Fibroblast of upper back skin (primary cell): ENCODE measurements at regions not wholly inside any gene's neighbourhood (a gene's known extent, or its start where the extent isn't known, plus 50 kb on each side); places are given as distances from the start of the nearest gene placed in this dataset.
"Not testable (repeated sequence)": the region's sequence is repeated elsewhere in the genome, so short reads cannot be mapped to it uniquely, and the experiment has no call there.

Source experiments
- DNase-seq: peaks from one replicate; pipeline ENCODE4 v3.0.0-alpha.2; 2013

DNA sequence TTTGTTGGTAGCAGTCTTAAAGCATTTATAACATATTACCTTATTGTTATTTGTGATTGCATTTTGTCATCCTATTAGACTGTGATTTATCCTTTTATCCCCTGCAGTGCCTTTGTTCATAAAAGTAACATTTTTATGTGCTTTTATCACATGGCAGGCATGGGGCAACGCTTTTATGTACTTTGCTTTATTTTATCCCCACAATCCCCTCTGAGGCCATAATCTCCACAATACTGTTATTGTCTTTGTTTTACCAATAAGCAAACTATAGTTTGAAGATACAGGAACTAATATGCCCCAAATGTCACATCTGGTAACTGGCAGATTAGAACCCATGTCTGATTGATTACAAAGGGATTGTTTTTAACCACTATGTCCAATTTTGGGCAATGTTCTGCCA, 613.5 kb downstream of the REEP3 start:
- no peak for DNase-seq

DNA sequence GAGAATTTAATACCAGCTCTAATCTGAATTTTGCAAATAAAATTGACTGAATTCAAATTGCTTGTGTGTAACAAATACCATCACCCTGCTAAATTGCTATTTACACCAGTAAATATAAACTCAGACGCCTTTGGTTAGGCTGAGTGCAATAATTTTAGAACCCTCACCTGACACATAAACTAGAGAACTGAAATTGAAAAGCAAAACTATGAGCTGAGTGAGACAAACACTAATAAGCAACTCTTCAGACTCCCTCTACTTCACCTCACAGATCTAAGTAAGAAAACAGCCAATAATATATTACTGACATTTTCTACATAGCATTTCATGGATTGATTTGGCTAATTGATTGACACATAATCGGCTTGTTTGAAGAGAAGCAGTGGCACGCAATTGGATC, 621.2 kb downstream of the REEP3 start:
- no peak for DNase-seq

DNA sequence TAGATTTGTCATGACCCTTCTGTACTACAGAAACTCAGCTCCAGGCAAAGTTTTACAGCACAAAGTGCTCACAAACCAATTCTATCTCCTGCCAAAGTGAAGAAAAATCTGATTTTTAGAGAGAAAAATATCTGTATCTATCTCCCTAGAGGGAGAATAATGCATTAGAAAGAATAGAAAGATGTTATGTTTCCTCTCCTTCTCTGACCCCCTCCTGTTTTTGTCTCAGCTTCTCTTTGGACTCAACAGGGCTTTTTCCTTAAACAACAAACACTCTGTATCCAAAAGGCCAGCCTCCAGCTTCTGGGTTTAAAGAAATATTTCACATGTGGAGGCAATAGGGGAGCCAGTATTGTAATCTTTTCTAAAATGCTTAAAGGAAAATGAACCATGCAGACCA, 627.4 kb downstream of the REEP3 start:
- no peak for DNase-seq

DNA sequence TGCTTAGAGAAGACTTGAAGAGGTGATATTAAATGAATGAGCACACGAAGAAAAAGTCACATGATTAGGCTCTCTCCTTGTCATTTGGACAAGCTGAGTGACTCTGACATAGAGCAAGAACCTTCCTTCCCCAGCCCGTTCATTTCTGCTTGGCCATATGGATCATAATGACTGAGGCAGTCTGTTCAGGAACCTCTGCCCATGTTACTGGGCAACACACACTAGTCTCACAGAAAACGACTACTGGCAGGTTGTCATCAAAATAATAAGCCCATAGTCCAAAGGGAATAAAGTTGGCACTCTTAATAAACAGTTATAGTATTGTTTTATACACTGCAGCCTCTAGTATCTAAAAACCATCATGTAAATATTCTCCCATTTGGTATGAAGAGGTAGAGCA, 635.0 kb downstream of the REEP3 start:
- DNase-seq = no peak

DNA sequence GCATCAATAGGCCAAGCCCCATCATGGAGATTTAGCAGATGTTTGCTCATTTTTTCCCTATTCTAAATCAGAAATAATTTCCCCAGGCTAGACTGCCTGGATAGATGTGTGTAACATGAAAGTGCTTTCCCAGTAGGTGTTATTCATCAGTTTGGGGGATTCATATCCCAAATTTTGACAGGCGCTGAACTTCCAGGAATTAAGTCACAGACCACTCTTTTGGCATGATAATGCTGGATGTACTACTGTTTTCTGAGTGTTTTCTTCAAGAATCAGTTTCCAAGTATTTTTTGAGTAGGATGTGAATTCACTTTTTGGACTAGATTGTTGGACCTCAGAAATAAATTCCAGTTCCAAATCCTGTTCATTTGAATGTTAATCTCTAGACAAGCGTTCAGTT, 637.4 kb downstream of the REEP3 start:
- no peak for DNase-seq

DNA sequence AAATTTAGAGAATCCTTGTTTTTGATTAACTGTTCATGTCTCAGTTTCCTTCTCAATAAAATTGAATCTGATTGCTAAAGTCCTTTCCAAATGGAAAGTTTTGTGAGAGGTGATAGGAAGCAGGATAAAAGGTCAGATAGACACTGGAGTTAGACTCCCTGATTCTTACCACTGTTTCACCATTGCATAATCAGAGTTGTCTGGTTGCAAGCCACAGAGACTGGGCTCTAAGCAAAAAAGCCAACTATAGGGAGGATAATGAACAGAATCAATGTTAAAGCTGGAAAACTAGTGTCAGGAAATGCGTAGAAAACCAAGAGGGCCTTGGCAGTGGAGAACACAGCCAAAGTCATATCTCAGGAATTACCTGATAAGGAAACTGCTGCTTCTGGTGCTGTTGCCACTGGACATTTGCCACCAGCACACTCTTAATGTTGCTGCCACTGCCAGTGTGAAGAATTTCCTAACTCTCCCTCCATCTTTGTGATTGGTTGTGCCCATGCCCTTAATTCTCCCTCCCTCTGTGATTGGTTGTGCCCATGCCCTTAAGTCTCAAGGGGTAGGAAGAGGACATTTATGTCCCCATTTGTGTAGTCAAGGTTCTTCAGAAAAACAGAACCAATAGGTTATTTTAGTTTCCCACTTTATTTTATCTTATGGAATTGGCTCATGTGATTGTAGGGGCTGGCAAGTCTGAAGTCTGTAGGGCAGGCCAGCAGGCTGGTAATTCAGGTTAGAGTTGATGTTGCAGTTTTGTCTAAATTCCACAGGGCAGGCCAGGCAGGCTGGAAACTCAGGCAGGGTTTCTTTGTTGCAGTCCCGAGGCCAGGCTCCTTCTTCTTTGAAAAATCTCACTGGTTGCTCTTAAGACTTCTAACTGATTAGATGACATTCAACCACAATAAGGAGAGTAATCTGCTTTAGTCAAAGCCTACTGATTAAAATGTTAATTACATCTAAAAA, 639.0 kb downstream of the REEP3 start:
- DNase-seq = no peak

DNA sequence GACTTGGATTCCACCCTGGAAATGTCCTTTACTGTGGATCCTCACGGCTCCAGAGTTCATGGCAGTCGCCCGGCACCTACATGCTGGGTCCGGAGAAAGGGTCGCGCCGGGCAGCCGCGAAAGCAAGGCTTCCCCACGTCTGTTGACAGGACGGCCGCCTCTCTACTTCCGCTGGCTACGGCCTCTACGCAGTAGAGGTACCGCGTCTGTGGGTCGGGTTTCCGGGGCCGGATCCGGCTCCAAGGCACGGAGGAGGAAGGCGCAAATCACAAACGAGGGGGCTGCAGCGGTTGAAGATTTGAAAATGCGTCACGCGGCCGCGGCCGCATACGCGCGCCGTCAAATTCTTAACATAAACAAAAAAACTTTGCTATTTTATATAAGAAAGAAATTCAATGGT, 649.6 kb downstream of the REEP3 start:
- DNase-seq = no peak

DNA sequence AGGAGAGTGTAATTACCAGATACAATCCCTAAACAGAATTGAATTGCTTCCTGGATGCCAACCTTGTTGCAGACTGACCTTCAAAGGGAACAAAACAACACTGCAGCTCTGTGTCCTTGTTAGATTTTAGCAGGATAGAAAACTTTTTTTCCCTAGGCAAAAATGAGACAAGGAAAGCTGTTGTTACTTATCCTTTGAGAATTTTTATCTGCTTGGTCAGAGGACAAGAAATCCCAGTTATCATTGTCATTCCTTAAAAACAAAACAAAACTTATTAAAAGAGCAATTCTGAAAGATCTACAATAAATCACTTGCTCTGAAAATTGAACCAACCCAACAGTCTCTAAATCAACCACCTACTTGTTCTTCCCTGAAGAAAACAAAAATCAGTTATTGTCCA, 652.6 kb downstream of the REEP3 start:
- no peak for DNase-seq

DNA sequence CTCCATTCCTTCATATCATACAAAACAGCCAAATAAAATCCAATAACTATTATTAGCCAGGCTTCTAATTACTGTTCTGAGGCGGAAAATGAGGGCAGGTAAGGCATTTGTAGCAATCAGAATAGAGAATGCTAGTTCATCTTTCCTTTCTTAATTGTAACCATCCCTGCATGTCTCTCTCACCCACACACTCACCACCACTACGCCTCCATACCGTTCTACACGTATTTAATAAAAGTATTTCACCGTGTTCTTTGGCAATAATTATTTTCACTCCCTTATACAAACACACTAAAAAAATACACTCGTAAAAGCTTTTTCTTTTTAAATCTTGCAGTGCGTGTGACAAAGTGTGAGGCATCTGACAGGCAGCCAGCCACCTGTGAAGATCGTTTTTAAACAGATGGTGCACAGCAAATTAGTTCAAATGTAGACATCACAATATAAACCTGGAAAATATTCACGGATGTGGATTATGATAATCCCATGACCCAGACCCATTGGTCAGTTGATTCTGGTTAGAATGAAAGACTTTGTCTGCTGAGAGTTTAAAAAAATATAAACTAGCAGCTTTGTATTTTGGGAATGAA, 653.6 kb downstream of the REEP3 start:
- DNase-seq = no peak

DNA sequence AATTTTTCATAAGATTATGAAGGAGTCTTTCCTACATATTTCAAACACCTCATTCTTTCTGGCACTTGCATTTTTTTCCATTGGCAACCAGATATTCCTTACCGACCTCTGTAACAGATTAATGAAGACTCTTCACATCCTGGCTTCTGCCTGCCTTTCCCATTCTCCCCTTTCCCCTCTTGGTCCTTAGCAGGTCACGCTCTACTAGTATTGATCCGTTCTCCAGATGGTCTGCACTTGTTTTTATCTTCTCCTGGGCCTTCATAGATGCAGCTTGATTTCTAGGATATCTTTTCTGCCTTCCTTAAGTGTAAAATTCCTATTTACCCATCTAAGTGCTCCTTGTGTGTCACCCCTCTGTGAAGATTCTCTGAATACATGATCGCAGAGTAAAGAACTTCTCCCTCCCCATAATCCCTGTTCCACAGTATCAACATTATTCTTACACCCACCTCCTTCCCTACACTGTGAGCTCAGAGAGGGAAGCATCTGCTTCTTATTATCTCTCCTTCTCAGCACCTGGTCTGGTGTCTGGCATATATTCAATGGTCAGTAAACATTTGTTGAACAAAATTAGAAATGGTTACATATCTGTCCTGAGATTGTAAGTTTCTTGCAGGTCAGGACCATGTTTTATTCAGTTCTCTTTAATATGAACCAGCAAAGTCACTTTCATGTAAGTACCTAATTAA, 654.2 kb downstream of the REEP3 start:
- DNase-seq = no peak

DNA sequence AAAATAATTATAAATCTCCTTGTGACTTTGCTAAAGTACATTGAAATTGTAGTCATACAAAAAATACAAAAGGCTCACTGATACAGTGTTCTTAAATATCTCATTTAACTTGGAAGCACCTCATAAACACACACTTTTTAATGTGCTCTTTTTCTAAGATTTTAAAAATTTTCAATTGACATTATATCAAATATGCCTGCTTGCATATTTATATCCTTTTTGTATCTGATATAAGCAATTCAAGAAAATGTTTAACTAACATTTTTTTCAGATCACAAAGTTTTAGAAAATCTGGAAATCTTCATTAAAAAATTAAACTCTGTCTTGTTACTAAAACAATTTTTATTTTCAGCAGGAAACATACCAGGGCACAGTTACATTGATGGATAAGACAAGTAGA, 661.5 kb downstream of the REEP3 start:
- DNase-seq = no peak

DNA sequence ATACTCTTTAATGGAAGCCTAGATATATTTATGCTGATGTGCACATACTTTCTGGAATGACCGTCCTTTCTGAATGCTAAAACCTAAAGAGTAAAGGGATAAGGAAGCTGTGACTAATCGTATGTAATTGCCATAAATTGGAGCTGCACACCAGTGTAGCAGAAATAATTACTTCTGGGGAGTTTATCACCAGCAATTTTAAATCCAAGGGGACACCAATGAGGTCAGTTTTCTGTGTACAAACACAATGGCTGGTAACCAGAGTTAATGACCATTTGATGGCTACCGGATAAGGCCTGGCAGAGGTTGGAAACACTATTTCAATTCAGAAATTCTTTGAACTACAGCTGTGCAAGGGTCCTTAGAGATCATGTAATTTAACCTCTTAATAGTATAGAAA, 670.1 kb downstream of the REEP3 start:
- no peak for DNase-seq

DNA sequence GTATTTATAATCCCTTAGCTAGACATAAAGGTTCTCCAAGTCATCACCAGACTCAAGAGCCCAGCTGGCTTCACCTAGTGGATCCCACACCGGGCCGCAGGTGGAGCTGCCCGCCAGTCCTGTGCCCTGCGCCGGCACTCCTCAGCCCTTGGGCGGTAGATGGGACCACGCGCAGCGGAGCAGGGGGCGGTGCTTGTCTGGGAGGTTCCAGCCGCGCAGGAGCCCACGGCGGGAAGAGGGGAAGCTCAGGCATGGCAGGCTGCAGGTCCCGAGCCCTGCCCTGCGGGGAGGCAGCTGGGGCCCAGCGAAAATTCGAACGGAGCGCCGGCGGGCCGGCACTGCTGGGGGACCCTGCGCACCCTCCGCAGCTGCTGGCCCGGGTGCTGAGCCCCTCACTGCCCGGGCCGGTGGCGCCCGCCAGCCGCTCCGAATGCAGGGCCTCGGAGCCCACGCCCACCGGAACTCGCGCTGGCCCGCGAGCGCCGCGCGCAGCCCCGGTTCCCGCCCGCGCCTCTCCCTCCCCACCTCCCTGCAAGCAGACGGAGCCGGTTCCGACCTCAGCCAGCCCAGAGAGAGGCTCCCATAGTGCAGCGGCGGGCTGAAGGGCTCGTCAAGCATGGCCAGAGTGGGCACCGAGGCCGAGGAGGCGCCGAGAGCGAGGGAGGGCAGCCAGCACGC, 675.6 kb downstream of the REEP3 start:
- DNase-seq = no peak

DNA sequence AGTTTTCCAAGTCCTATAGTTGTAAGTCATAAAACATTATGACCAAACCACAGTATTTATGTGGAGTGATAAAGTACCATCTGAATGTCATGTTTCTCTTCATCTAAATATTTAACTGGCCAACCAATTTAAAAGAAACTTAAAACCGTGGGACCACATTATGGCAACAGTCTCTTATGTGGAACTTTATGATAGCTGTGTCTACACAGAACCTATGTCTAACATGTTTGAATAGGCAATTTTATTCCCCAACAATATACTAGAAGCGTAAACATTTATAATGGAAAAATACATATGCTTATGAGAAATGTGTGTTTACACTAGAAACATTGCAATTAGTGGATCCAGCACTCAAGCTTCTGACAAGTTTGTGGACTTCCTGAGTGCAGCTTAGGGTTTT, 680.7 kb downstream of the REEP3 start:
- DNase-seq = no peak

DNA sequence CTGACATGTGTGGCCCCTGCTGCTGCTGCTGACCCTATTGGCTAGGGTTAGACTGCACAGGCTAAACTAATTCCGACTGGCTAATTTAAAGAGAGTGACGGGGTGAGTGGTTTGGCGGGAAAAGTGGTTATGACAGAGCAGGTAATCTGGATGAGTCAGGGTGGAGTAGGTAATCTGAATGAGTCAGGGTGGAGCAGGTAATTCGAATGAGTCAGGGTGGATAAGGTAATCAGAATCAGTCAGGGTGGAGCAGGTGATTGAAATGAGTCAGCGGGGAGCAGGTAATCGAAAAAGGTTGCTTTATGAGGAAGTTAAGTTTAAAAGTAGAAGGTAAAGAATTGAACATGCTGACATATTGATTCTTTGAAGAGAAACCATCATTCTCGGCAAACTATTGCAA, 683.3 kb downstream of the REEP3 start:
- not testable (repeated sequence) for DNase-seq

DNA sequence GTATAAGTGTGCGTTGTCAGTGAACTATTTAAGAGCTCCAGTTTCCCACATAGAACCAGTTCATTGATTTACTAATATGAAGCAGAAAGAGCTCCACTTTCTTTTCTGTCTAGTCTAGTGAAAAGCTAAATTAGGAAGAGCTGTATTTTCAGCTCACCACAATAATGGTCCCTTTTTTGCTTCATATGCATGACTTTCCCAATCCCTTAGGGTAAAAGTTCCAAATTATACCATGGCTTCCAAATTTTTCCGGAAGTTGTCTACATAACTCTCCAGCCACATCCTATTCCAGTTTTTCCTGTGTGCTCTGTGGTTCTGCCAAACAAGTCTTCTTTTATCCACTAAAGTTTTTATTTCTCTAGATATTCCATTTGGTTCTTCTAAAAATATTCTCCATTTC, 685.2 kb downstream of the REEP3 start:
- no peak for DNase-seq

DNA sequence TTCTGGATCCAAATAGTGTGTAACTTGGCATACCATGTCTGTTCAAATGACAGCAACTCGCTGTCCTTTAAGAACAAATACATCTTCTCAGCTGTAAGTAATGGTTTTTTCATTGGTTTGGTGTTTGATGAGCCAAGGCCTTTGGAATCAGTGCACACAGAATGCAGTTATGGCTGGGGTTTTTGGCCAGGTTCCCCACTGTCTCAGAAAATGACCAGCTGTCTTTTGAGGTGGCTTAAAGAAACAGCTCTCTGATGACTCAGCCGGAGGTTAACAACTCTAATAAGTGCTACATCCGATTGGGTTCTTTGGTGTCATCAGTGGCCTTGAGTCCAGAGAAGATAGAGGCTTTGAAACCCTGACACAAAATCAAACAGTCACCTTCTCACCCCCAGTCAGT, 688.4 kb downstream of the REEP3 start:
- peak; percentile 41 for DNase-seq

DNA sequence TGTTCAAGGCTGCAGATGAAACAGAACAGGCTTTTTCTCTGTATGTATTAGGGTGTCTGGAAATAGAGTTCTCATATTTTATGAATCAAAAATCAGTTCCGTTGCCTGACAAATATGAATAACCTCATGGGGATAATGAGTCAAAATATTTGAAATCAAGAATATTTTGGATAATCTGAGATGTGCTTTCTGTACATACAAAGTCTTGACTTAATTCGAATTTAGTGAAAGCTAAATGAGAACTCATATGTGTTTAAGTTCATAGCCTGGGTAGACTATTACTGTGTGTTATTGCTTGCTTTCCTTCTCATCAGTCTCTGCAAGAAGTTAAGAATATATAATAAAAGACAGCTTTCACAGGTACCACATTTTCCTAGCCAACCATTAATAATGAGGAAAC, 689.0 kb downstream of the REEP3 start:
- no peak for DNase-seq

DNA sequence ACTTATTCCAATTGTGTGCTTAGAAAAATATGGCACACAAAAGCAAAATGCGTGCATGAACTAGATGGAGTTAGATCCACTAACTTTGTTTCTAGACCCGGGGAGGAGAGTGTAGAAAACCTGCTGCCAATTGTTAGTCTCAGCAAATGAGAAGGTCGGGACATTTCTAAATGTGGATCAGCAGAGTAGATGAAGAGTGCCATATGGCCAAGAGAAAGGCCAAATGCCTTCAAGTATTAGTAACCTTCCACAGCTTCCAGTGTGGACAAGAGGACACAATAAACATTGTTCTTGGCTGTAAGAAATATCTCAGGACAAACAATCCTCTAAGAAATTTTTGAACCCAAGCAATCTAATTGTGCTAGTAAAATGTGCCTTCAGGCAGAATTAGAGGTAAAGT, 690.3 kb downstream of the REEP3 start:
- no peak for DNase-seq

DNA sequence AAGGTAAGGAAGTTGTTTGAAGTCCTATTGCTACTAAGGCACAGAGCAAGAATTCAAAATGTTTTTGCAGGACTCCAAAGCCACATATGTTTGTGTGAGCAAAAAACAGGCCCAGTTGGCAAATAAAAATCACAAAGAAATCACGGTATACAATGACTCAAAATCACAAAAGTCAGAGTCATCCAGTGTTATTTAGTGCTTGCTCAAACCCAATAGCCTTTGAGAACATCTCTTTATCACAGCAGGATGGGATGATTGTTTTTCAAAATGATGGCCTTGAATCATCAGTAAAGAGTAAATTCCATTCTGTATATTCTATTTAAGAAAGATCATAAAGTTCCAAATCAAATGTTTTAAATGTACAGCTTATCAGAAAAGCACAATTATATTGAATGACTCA, 693.9 kb downstream of the REEP3 start:
- no peak for DNase-seq

DNA sequence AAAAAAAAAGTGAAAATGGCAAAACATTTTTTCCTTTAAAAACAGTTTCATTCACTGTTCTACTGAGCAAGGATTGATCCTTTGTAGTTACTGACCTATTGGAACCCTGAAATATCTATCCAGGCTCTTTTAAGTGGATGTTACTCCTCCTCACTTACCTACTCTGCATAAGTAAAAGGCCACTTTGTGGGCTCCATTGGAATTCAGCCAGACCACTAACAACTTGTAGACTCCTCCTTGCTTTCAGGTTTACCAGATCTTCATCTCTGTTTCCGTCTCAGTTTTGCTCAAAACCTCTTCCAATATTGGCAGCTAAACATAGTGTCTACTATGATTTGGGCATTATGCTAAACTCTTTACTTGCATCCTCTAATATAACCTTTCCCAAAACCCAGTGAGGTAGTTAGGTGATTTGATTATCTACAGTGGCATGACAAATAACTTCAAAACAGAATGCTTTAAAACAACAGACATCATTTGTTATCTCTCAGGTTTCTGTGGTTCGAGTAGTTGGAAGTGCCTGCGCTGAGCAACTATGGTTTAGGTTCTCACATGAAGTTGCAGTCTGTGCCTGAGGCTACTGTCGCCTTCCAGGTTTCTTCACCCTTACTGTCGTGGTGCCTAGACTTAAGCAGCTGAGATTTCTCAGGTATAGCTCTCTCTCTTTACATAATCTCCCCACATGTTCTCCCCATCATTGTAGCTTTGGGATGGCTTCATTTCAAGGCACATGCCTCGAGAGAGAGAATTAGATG, 698.2 kb downstream of the REEP3 start:
- no peak for DNase-seq

DNA sequence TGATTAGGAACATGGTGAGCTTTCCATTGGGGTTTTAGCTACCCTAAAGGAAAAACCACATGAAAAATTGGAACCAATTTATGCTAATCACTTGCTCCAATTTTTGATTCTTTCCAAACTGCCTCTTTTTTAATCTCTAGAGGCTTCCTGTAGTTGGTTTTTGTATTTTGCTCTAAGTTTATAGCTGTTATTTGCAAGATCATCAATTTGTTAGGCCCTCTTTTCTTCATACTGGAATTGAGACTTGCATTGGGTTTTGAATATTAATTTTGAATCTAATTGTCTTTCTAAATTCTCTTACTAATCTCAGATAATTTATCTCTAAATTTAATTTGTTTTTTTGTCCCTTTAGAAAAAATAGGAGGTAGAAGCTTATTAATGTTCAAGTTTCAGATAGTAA, 713.3 kb downstream of the REEP3 start:
- DNase-seq = no peak

DNA sequence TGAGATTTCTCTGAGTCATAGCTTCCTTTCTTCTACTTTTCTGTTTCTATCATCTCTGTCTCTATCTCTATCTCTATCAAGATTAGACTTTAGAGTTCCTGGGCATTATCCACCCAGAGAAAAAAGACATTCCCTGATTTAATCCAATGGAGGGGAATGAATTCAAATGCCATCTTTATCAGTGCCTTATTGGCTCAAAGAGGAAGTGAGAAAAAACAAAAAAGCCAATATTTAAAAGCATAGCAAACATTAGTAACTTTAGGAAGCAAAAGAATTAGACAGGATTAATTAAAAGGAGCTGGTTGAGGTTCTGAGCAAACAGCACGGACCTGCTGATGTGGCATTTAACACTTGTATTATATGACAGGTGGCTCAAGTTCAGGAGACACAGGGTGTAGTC, 736.5 kb downstream of the REEP3 start:
- DNase-seq = no peak
